ENCODE measurements at regions not wholly inside any gene's neighbourhood (a gene's known extent, or its start where the extent isn't known, plus 50 kb on each side); places are given as distances from the start of the nearest gene placed in this dataset.

DNA sequence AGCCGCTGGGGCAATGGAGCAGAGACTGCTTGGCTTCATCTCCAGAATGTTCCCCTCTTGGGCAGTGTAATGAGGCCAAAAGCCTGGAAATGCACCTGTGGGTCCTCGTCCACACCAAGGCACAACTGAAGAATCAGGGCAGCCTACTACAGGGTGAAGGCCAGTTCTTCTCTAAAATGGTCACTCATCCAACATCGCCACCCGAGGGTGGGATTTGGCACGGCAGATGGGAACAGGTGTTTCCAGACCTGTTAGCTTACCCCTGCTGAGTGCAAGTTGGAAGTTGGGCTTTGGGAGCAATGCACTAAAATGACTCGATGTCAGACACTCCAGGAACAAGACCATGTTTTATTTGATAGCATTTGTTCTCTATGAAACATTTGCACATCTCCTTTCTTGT lies 543.7 kb downstream of the NPHP4 start:
- DNase-seq = no peak

DNA sequence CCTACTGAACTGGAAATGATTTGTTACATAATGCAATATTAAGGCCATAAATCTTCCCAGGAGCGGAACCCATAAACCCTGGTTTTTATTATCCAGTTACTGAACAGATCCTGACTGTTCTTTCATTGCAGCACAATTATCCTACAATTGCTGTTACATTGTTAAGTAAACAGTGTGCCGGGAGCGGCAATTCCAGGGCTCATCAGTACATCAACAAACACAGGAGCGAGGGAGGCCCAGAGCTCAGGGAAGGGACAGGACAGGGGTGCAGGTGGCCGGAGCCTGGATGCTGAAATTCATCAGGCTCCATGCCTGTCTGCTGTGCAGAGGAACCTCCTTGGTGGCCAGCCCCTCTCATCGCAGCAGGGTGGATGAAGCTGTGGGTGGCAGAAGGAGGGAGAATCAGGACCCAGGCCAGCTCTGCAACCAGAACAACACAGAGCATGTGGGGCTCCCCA lies 544.7 kb downstream of the NPHP4 start:
- no peak for DNase-seq

GRCh38 chr1:5444396-5444795 lies 547.8 kb downstream of the NPHP4 start:
- DNase-seq = no peak

DNA sequence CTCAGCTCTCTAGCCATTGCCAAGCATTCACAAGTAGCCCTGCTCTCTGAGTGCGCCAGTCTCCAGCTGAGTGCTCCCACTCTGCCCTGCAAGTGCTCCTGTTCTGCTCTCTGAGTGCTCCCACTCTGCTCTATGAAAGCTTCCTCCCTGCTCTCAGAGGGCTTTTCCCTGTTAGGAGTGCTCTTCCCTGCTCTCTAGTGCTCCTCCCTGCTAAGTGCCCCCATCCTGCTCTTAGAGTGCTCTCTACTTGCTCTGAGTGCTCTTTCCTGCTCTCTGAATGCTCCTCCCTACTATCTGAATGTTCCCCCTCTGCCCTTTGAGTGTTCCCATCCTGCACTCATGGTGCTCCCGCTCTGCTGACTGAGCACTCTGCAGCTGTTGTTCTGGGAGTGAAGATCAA lies 555.4 kb downstream of the NPHP4 start:
- no peak for DNase-seq

DNA sequence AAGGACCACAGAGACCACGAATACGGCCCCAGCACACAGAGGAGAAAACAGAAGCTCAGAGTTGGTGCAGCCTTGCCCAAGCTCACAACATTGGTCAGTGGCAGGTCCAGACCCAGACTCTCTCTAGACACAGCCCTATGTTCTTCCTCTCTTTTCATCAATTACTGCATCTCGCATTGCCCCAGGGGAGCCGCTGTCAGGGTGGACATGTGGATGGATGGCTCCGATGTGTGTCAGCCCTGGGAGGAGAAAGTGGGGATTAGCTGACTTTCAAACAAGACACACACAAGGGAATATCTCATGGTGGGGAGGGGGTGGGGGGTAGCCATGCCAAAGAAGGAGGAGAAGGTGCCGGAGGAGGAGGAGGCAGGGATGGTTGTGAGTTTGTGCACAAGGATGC lies 556.8 kb downstream of the NPHP4 start:
- no peak for DNase-seq

- no peak for DNase-seq
These were observed 559.8 kb downstream of the NPHP4 start for GRCh38 chr1:5432436-5432835.

DNA sequence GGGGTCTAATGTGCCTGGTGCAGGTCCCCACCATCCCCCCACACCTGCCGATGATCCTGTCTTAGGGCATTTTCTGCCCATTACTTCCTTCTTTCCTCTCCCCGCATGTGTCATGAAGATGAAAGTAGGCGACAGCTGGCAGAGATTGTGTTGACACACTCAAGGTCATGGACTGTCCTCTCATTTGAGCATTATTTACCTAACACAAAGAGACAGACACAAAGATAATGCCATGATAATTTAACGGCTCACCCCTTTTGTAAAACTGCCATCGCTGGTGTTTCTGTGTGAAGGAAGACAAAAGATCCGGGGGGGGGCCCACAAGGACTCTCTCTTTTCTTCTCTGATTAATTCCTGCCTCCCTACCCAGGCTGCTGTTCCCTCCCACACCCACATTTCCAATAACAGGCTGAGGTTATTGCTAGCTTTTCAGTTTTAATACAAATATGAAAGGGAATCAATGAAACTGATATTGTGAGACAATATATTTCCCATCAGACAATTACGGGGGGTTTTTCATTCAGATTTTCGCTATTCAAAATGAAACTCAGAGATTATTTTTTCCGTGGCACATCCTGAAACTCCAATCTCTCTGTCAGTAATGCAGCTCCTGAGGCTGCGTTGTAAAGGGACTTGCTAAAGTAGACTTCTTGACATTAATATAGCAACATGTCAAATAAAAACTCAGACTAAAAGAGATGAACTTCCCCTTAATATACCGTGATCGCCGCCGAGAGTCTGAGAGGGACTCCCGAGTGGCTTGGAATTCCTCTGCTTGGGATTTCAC lies 561.1 kb downstream of the NPHP4 start:
- no peak for DNase-seq

GRCh38 chr1:5430136-5430535 lies 562.1 kb downstream of the NPHP4 start:
- no peak for DNase-seq

GRCh38 chr1:5428351-5428750 lies 563.9 kb downstream of the NPHP4 start:
- no peak for DNase-seq

DNA sequence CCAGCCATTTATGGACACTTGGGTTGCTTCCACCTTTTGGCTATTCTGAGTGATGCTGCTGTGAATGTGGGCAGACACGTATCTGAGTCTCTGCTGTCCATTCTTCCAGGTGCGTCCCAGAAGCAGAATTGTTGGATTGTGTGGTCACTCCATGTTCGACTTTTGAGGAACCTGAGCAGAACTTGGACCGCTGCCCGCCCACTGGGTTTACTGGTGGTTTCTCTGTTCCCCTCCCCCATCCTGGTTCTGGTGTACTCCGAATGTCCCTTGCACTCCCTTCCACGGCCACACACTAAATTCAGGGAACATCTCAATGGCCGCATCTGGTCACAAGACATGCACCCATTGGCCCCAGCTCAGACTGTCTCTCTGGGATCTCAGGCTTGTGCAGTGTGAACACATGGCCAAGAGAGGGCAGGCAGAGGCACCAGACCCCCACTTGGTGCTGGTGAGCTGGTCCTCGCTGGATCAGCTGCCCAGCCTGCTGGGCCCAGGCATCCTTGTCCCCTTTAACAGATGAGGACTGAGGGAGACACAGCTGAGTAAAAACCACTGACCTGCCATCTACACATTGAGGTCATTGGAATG lies 565.1 kb downstream of the NPHP4 start:
- DNase-seq = no peak

DNA sequence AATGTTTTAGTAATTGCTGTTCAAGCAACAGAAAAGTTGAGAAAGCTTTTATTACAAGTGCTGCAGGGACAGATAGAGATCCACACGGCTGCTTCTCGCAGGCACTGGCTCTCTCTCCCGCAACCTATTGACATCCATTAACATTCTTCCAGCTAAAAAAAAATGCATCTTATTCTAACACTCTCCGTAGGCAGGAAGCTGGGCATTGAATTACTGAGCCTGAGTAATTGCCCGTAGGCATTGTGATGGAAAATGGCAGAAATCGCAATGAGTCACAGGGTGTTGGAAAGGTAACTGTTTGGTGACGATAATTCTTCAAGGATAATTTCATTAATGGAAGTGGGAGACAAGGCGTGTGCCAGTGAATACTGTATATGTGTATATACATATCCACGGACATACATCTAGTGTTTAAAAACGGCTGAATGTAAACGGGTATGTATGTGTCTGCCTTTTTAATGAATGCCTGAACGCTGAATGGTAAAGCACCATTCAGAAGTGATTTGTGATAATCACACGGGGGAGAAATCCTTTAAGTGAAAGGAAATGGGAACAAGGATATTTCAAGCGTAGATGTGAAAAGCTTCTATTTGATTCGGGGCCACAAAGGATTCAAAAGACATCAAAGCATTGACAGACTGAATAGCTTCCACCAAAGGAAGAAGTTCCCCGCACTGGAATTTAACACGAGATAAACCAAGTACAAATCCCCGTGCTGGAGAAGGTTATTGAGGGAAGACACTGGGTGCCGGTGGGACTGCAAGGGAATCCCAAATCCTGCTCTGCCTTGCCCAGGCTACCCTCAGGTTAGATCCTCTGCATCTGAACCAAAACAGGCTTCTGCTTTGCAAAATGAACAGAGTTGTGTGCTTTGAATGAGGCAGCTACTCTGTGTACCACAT lies 567.2 kb downstream of the NPHP4 start:
- no peak for DNase-seq

- no peak for DNase-seq
These were observed 569.1 kb downstream of the NPHP4 start for GRCh38 chr1:5423109-5423508.

GRCh38 chr1:5419501-5419900 lies 572.7 kb downstream of the NPHP4 start:
- DNase-seq = no peak

DNA sequence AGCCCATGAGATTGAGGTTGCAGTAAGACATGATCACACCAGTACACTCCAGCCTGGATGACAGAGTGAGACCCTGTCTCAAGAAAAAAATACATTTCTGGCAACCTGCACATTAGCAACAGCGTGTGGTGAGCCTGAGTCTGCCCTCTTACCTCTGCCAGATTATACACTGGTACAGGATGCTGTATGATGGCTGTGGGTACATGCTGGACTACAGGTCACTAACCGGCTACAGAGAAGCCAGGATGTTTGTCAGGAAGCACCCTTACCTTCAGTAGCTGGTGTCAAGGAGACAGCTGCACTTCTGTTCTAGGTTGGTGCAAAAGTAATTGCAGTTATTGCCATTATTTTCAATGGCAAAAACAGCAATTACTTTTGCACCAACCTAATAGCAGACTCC lies 575.7 kb downstream of the NPHP4 start:
- no peak for DNase-seq

DNA sequence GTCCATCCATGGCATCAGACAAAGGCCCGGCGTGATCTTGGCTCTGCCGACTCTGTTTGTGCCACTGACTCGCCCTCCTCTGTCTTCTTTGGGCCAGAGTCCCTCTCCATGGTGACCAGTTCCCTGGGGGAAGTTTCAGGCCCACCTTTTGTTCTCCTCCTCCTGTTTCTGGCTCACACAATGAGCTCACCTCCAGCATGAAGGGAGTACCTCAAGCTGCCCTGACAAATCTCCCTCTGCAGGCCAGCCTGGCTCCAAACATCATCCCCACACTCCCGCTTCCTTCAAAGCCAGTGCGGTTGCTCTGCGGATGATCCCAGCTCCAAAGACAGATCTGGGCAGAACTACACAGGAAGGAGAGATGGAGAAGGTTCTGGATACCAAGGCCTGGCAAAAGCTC lies 576.6 kb downstream of the NPHP4 start:
- no peak for DNase-seq

DNA sequence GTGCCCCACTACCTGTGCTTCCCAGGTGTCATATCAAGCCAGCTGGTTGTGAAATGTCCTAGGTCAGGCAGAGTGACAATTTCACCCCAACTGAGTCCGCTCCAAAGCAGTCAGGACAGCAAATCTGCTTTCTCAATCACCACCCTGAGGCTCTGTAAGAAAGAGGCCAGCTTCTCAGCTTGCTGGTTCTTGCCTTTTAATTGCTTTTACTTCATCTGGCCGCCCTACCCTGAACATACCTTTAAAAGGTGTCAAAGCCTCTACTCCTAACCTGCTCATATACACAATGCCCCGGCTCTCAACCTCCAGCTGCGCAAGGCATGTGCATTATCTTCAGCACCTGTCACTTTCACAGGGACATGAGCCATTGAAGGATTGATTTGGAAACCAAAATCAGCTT lies 581.6 kb downstream of the NPHP4 start:
- DNase-seq = no peak

GRCh38 chr1:5408401-5408800 lies 583.8 kb downstream of the NPHP4 start:
- no peak for DNase-seq

DNA sequence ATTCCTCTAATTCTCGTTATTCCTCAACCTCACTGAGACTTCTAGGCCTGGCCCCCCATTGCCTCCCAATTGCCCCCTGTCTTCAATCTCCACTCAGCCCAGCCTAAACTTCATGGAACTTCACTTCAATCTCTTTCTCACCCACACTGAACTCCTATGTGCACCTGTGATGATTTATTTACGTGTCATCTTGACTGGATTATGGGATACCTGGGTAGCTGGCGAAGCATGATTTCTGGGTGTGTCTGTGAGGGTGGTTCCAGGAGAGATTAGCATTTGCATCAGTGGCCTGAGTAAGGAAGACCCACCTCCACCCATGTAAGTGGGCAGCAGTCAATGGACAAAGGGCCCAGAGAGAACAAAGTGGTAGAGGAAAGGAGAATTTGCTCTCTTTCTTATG lies 587.0 kb downstream of the NPHP4 start:
- DNase-seq = no peak

GRCh38 chr1:5404412-5405203 lies 587.6 kb downstream of the NPHP4 start:
- DNase-seq = no peak

DNA sequence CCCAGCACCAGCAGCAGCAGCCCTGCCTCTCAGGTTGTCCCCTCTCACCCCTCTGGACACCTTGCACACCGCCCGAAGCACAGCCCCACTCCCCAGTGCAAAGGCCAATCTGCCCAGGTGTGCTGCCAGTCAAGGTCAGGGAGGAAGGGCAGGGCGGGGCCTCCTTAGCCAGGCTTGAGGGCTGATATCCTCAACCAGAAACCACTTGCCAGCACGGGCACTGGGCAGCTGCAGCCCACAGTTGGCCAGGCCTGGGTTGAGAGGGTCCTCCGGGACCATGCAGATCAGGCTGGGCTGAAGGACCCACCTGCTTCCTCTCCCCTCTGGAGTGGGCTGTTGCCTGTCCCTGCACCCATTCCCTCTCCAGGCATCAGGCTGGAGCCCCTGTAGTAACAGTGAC lies 588.3 kb downstream of the NPHP4 start:
- DNase-seq = no peak

GRCh38 chr1:5402618-5403017 lies 589.6 kb downstream of the NPHP4 start:
- no peak for DNase-seq

DNA sequence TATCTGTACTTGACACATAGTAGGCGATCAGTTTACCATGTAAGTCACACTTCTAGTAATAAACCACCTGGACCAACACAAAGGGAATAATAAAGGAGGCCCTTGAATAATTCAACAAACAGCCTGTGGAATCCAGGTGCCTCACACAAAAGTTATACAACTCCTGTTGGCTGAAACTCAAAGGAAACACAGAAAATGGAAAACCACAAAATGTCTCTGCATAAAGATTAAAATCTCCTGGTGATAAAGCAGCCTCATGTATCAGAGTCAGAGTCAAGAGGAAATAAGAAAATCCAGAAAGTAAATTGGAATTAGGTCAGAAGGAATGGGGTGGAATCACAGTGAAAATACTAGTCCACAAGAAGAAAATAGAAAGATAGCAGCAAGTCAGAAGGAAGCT lies 592.5 kb downstream of the NPHP4 start:
- no peak for DNase-seq

DNA sequence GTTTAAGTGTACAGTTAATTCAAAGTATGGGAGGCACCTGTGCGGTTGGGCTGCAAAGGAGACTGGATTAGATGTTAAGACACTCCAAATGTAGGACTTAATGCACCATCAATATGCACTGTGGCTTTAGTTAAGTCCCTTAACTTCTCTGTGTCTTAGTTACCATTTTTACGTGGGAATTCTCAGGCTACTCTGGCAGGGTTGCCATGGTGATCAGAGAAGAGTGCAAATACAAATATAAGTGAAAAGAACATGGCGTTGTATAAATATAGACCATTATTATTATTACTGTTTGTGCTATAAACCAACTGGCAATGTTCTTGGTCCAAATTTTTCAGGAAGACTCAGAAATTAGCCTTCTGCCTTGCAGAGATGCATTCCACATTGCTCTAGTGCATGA lies 595.6 kb downstream of the NPHP4 start:
- no peak for DNase-seq
